Brain microvascular endothelial cell (primary cell): ENCODE measurements at regions not wholly inside any gene's neighbourhood (a gene's known extent, or its start where the extent isn't known, plus 50 kb on each side); places are given as distances from the start of the nearest gene placed in this dataset.

Source experiments
- DNase-seq: peaks from one replicate; pipeline ENCODE4 v3.0.0-alpha.2; 2020
- H3K27ac ChIP-seq: fragments of 250-450 bp; sonication (Bioruptor Pico); 2 replicates; pipeline ENCODE4 v1.5.1; 2020; ENCODE audit warnings: mild to moderate bottlenecking, moderate library complexity
- H3K27me3 ChIP-seq: fragments of 250-450 bp; sonication (Bioruptor Pico); replicated peaks from 2 replicates; pipeline ENCODE4 v1.5.1; 2020; ENCODE audit warnings: mild to moderate bottlenecking
- H3K36me3 ChIP-seq: fragments of 250-450 bp; sonication (Bioruptor Pico); replicated peaks from 2 replicates; pipeline ENCODE4 v1.5.1; 2020; ENCODE audit warnings: mild to moderate bottlenecking
- H3K4me3 ChIP-seq: 2 replicates; pipeline ENCODE4 v1.5.1; 2011; ENCODE audit warnings: low read depth, mild to moderate bottlenecking, control low read depth, low read length, moderate library complexity
- CTCF ChIP-seq: IDR thresholded peaks from 2 replicates; pipeline ENCODE4 v1.5.1; 2011; ENCODE audit warnings: low read depth, mild to moderate bottlenecking, moderate library complexity, low read length, control low read depth, inconsistent platforms; ENCODE audit errors: missing control alignments
- in situ Hi-C: cut with HindIII; loops from 2 replicates; pipeline ENCODE4 v1.10.0; 2017; ENCODE audit warnings: low sequenced_read_pairs, low pct_ligation_motif_present

GRCh38 chr1:5662086-5662743 lies 330.0 kb downstream of the NPHP4 start:
- Histone ChIP-seq H3K27me3 (no peaks in the 10 kb centered on the region), H3K36me3 (no peaks in the 10 kb centered on the region), H3K27ac (no peak overlapping the region), H3K4me3 (no peak overlapping the region)
- no peak for DNase-seq
- in situ Hi-C loops, result no loop called here
- TF ChIP-seq CTCF, result no peak

GRCh38 chr1:5661196-5662085 lies 330.8 kb downstream of the NPHP4 start:
- Histone ChIP-seq H3K4me3 (no peak overlapping the region), H3K36me3 (no peaks in the 10 kb centered on the region), H3K27ac (no peak overlapping the region), H3K27me3 (no peaks in the 10 kb centered on the region)
- no peak for DNase-seq
- TF ChIP-seq CTCF, result no peak
- in situ Hi-C loops, result no loop called here

- TF ChIP-seq CTCF, result no peak
- Histone ChIP-seq H3K36me3 (no peaks in the 10 kb centered on the region), H3K4me3 (no peak overlapping the region), H3K27ac (no peak overlapping the region), H3K27me3 (no peaks in the 10 kb centered on the region)
- in situ Hi-C loops, result no loop called here
- no peak for DNase-seq
Measured at GRCh38 chr1:5660141-5660935, 331.9 kb downstream of the NPHP4 start.

- Histone ChIP-seq H3K27me3 (no peaks in the 10 kb centered on the region), H3K4me3 (no peak overlapping the region), H3K27ac (no peak overlapping the region), H3K36me3 (no peaks in the 10 kb centered on the region)
- in situ Hi-C loops, result no loop called here
- no peak for DNase-seq
- TF ChIP-seq CTCF, result no peak
Measured at GRCh38 chr1:5659606-5660005, 332.6 kb downstream of the NPHP4 start.

GRCh38 chr1:5658340-5659316 lies 333.6 kb downstream of the NPHP4 start:
- no peaks in the 10 kb centered on the region for H3K36me3 ChIP-seq
- H3K4me3 ChIP-seq, result no peak overlapping the region
- no peak overlapping the region for H3K27ac ChIP-seq
- H3K27me3 ChIP-seq, result no peaks in the 10 kb centered on the region
- no peak for DNase-seq
- in situ Hi-C loops, result no loop called here
- no peak for TF ChIP-seq CTCF
